ENCODE measurements at regions not wholly inside any gene's neighbourhood (a gene's known extent, or its start where the extent isn't known, plus 50 kb on each side); places are given as distances from the start of the nearest gene placed in this dataset.
"Not testable (repeated sequence)": the region's sequence is repeated elsewhere in the genome, so short reads cannot be mapped to it uniquely, and the experiment has no call there.

- DNase-seq, result no peak
Observed at GRCh38 chr11:19428206-19429002, 187.7 kb upstream of the E2F8 start.

- no peak for DNase-seq
Observed at GRCh38 chr11:19426756-19427403, 186.1 kb upstream of the E2F8 start.

GRCh38 chr11:19426011-19426755, 185.4 kb upstream of the E2F8 start:
- DNase-seq, result no peak

GRCh38 chr11:19422276-19422675, 181.5 kb upstream of the E2F8 start:
- no peak for DNase-seq

GRCh38 chr11:19420868-19421533, 180.3 kb upstream of the E2F8 start:
- DNase-seq, result no peak

- DNase-seq, result no peak
Observed at GRCh38 chr11:19419808-19420207, 179.1 kb upstream of the E2F8 start.

- no peak for DNase-seq
Observed at GRCh38 chr11:19419021-19419750, 178.4 kb upstream of the E2F8 start.

- DNase-seq, result no peak
Observed at GRCh38 chr11:19418221-19418620, 177.5 kb upstream of the E2F8 start.

- not testable (repeated sequence) for DNase-seq
Observed at GRCh38 chr11:19412070-19412469, 171.3 kb upstream of the E2F8 start.

GRCh38 chr11:19410032-19410431, 169.3 kb upstream of the E2F8 start:
- DNase-seq, result no peak

- no peak for DNase-seq
Observed at GRCh38 chr11:19409307-19409706, 168.6 kb upstream of the E2F8 start.

- no peak for DNase-seq
Observed at GRCh38 chr11:19407677-19408270, 167.0 kb upstream of the E2F8 start.

GRCh38 chr11:19405966-19406365, 165.2 kb upstream of the E2F8 start:
- DNase-seq, result no peak

GRCh38 chr11:19404787-19405186, 164.0 kb upstream of the E2F8 start:
- no peak for DNase-seq

GRCh38 chr11:19403196-19403895, 162.6 kb upstream of the E2F8 start:
- no peak for DNase-seq

- no peak for DNase-seq
Observed at GRCh38 chr11:19400296-19400695, 159.6 kb upstream of the E2F8 start.

- no peak for DNase-seq
Observed at GRCh38 chr11:19398772-19399527, 158.2 kb upstream of the E2F8 start.

- no peak for DNase-seq
Observed at GRCh38 chr11:19398273-19398672, 157.5 kb upstream of the E2F8 start.

GRCh38 chr11:19395050-19395449, 154.3 kb upstream of the E2F8 start:
- DNase-seq, result no peak

GRCh38 chr11:19394525-19395016, 153.8 kb upstream of the E2F8 start:
- DNase-seq, result no peak

Measured in CD4-positive, alpha-beta T cell treated with Interleukin-6 for 4 hours (primary cell).